ENCODE measurements at regions not wholly inside any gene's neighbourhood (a gene's known extent, or its start where the extent isn't known, plus 50 kb on each side); places are given as distances from the start of the nearest gene placed in this dataset.

DNA sequence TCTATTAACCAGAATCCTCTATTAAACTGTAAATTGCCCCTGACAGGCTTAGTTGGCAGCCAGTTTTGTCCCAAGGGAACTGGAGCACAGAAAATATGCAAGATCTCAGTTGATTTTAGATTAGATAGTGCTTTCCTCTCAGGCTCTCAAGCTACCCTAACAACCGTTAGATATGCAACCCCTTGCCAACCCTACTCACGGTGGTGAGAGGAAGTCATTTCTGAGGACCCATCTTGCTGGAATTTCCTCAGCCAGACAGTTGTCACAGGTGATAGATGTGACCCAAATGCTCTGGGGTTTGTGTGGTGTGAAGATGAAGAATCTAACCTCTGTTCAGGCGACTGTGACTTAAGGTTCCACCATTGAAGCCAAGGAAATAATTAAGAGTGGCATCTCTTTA lies 447.1 kb downstream of the MID1IP1 start:
- H3K27me3 Mint-ChIP-seq (ENCODE audit: low read depth in 2 of 2), result peaks cover 10 to 56% of the 10 kb centered on the region in 2 donors
- WGBS (ENCODE audit: insufficient coverage), result no CpG with 5 or more reads among the region's 3 CpGs
- intact Hi-C loops (cut with micrococcal nuclease), result no loop called here

DNA sequence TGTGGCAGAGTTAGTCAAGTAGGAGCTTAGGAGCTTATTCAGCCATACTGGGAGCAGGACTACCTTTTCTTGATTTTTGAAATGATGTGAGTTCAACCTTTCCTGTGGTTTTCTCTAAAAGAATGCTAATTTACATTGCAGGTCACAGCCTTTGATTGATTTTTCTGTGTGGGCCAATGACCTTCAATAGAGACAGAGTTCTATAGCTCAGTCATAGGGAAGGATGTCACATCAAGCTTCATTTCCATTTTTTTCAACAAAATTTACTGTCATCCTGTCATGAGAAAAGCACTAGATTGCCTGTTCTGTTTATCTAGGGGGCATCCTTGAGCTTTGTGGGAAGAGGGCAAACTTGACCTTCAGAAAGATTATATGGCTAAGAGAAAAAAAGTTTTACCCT lies 448.7 kb downstream of the MID1IP1 start:
- H3K4me1 ChIP-seq (ENCODE audit: control insufficient read depth, insufficient read depth, low read length), result no peaks in the 10 kb centered on the region
- Mint-ChIP-seq H3K27ac (no peak overlapping the region), H3K36me3 (no peaks in the 10 kb centered on the region), H3K27me3 (ENCODE audit: low read depth in 2 of 2) (peaks cover 12 to 63% of the 10 kb centered on the region in 2 donors), H3K4me3 (no peak overlapping the region), H3K4me1 (no peaks in the 10 kb centered on the region), H3K9me3 (no peaks in the 10 kb centered on the region)
- TF ChIP-seq, protein P1, sequence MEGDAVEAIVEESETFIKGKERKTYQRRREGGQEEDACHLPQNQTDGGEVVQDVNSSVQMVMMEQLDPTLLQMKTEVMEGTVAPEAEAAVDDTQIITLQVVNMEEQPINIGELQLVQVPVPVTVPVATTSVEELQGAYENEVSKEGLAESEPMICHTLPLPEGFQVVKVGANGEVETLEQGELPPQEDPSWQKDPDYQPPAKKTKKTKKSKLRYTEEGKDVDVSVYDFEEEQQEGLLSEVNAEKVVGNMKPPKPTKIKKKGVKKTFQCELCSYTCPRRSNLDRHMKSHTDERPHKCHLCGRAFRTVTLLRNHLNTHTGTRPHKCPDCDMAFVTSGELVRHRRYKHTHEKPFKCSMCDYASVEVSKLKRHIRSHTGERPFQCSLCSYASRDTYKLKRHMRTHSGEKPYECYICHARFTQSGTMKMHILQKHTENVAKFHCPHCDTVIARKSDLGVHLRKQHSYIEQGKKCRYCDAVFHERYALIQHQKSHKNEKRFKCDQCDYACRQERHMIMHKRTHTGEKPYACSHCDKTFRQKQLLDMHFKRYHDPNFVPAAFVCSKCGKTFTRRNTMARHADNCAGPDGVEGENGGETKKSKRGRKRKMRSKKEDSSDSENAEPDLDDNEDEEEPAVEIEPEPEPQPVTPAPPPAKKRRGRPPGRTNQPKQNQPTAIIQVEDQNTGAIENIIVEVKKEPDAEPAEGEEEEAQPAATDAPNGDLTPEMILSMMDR (IDR thresholded peaks at IDR 0.05), result no peak
- ATAC-seq (no peak), DNase-seq (no peak)
- H3K4me3 ChIP-seq (ENCODE audit: low read length), result no peak overlapping the region
- H3K9me3 ChIP-seq (ENCODE audit: control insufficient read depth, insufficient read depth, low read length), result no peaks in the 10 kb centered on the region
- H3K27me3 ChIP-seq (ENCODE audit: control insufficient read depth, insufficient read depth, low read length), result no peaks in the 10 kb centered on the region
- H3K36me3 ChIP-seq (ENCODE audit: control insufficient read depth, insufficient read depth, low read length), result no peaks in the 10 kb centered on the region
- H3K27ac ChIP-seq (ENCODE audit: low read length), result no peak overlapping the region
- intact Hi-C loops (cut with micrococcal nuclease), result no loop called here

More for the DNA sequence above, 447.1 kb downstream of the MID1IP1 start:
- Mint-ChIP-seq H3K9me3 (no peaks in the 10 kb centered on the region), H3K4me1 (no peaks in the 10 kb centered on the region), H3K4me3 (no peak overlapping the region), H3K27ac (no peak overlapping the region), H3K36me3 (no peaks in the 10 kb centered on the region)
- no peaks in the 10 kb centered on the region for H3K9me3 ChIP-seq (ENCODE audit: control insufficient read depth, insufficient read depth, low read length)
- ATAC-seq (no peak), DNase-seq (no peak)
- no peaks in the 10 kb centered on the region for H3K36me3 ChIP-seq (ENCODE audit: control insufficient read depth, insufficient read depth, low read length)
- H3K27ac ChIP-seq (ENCODE audit: low read length), result no peak overlapping the region
- TF ChIP-seq, protein P1 (IDR thresholded peaks at IDR 0.05), result no peak
- no peaks in the 10 kb centered on the region for H3K4me1 ChIP-seq (ENCODE audit: control insufficient read depth, insufficient read depth, low read length)
- H3K4me3 ChIP-seq (ENCODE audit: low read length), result no peak overlapping the region
- H3K27me3 ChIP-seq (ENCODE audit: control insufficient read depth, insufficient read depth, low read length), result no peaks in the 10 kb centered on the region

DNA sequence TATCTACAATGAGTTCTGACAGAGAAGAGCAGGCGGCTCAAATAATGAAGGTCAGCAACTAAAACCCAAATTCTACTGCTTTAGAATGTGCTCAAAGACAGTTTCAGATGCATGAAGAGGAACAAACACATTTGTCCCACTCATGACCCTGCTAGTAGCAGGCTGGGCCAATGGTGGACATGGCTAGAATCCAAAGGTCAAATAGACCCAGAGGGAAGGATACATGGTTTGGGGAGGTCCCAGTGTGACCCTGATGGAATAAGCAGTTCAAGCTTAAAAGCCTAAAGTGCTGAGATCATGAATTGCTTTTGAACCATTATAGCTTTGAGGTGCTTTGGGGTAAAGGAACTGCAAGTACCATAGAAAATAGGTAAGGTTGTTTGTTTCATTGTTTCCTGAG lies 450.7 kb downstream of the MID1IP1 start:
- Histone ChIP-seq H3K4me1 (ENCODE audit: control insufficient read depth, insufficient read depth, low read length) (no peaks in the 10 kb centered on the region), H3K36me3 (ENCODE audit: control insufficient read depth, insufficient read depth, low read length) (no peaks in the 10 kb centered on the region), H3K9me3 (ENCODE audit: control insufficient read depth, insufficient read depth, low read length) (no peaks in the 10 kb centered on the region), H3K4me3 (ENCODE audit: low read length) (no peak overlapping the region), H3K27ac (ENCODE audit: low read length) (no peak overlapping the region), H3K27me3 (ENCODE audit: control insufficient read depth, insufficient read depth, low read length) (no peaks in the 10 kb centered on the region)
- Mint-ChIP-seq H3K36me3 (no peaks in the 10 kb centered on the region), H3K4me3 (no peak overlapping the region), H3K27me3 (ENCODE audit: low read depth in 2 of 2) (peaks cover 8 to 56% of the 10 kb centered on the region in 2 donors), H3K9me3 (no peaks in the 10 kb centered on the region), H3K27ac (no peak overlapping the region), H3K4me1 (no peaks in the 10 kb centered on the region)
- ATAC-seq (no peak), DNase-seq (no peak)
- 100% methylated on average over 1 of the region's 1 CpG for WGBS (ENCODE audit: insufficient coverage)
- intact Hi-C loops (cut with micrococcal nuclease), result no loop called here
- TF ChIP-seq, protein P1 (IDR thresholded peaks at IDR 0.05), result no peak

DNA sequence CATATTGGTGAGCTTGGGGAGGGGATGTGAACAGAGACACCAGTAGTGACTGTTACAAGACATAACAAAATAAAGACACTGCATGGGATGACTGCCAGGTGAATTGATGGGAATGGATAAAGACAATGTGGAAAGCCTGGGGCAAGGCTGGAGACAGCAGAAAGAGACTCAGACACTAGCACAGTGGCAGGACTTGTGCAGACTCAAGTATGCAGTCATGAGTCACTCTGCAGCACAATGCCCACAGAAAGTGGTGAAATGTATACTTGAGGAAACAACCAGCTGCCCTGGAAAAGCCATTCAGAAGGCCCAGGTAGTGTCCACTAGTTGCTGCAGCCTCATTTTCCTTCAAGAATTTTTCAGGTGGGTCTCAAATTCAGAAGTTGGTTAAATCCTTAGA lies 452.3 kb downstream of the MID1IP1 start:
- no peaks in the 10 kb centered on the region for H3K9me3 ChIP-seq (ENCODE audit: control insufficient read depth, insufficient read depth, low read length)
- Mint-ChIP-seq H3K9me3 (no peaks in the 10 kb centered on the region), H3K27me3 (ENCODE audit: low read depth in 2 of 2) (peaks cover 8 to 42% of the 10 kb centered on the region in 2 donors), H3K4me1 (no peaks in the 10 kb centered on the region), H3K36me3 (no peaks in the 10 kb centered on the region), H3K27ac (no peak overlapping the region), H3K4me3 (no peak overlapping the region)
- no peaks in the 10 kb centered on the region for H3K36me3 ChIP-seq (ENCODE audit: control insufficient read depth, insufficient read depth, low read length)
- no peaks in the 10 kb centered on the region for H3K27me3 ChIP-seq (ENCODE audit: control insufficient read depth, insufficient read depth, low read length)
- DNase-seq, result no peak
- H3K4me3 ChIP-seq (ENCODE audit: low read length), result no peak overlapping the region
- intact Hi-C loops (cut with micrococcal nuclease), result no loop called here
- TF ChIP-seq, protein P1 (IDR thresholded peaks at IDR 0.05), result no peak
- no peaks in the 10 kb centered on the region for H3K4me1 ChIP-seq (ENCODE audit: control insufficient read depth, insufficient read depth, low read length)
- ATAC-seq, result no peak
- H3K27ac ChIP-seq (ENCODE audit: low read length), result no peak overlapping the region

Data from natural killer cell (primary cell).